ENCODE measurements at regions not wholly inside any gene's neighbourhood (a gene's known extent, or its start where the extent isn't known, plus 50 kb on each side); places are given as distances from the start of the nearest gene placed in this dataset.

DNA sequence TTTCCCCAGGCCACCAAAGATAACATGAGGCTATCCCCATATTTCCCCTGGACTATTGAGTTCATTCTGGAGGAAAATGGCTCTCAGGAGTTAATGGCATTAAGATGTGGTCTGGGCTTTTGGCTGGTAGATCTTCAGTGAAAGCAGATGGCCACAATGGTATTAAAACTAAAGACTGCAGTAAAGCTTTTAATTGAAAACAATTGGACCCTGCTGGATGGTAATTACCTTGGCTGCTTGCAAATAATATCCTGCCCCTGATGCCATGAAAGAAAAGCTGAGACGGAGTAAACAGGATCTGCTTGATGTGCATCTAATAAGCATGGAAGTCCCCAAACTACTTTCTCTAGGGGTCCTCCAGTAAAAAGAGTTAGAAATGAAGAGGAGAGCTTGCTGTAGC, 255.8 kb downstream of the QKI start:
- H3K27ac ChIP-seq: no peak overlapping the region
- DNase-seq: no peak
- no peaks in the 10 kb centered on the region for H3K36me3 ChIP-seq
- no peaks in the 10 kb centered on the region for H3K27me3 ChIP-seq
- H3K9me3 ChIP-seq (replicated peaks): peaks cover 1% of the 10 kb centered on the region; the same call in 1 of the 2 replicates
- H3K4me3 ChIP-seq: no peak overlapping the region
- peaks cover 12% of the 10 kb centered on the region for H3K4me1 ChIP-seq

- H3K27me3 ChIP-seq: no peaks in the 10 kb centered on the region
- no peak overlapping the region for H3K27ac ChIP-seq
- peaks cover 12% of the 10 kb centered on the region for H3K4me1 ChIP-seq
Observed at GRCh38 chr6:163668061-163668426, 253.5 kb downstream of the QKI start.

GRCh38 chr6:163667372-163668060, 253.0 kb downstream of the QKI start:
- Histone ChIP-seq H3K27me3 (no peaks in the 10 kb centered on the region), H3K4me1 (peaks cover 12% of the 10 kb centered on the region), H3K27ac (no peak overlapping the region), H3K36me3 (no peaks in the 10 kb centered on the region), H3K9me3 (replicated peaks) (no peaks in the 10 kb centered on the region), H3K4me3 (no peak overlapping the region)
- no peak for DNase-seq

More at GRCh38 chr6:163668061-163668426, 253.5 kb downstream of the QKI start:
- no peak for DNase-seq
- Histone ChIP-seq H3K4me3 (no peak overlapping the region), H3K36me3 (no peaks in the 10 kb centered on the region), H3K9me3 (replicated peaks) (no peaks in the 10 kb centered on the region)

DNA sequence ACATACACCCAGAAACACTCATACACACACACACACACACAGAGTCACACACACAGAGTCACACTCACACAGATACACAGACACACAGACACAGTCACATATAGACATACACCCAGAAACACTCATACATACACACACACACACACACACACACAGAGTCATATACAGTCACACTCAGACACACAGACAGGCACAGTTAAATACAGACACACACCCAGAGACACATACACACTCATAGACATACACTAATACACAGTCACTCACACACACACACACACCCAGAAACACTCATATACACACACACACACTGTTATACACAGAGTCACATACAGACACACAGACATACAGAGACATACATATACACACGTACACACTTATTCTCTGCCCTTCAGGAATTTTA, 250.9 kb downstream of the QKI start:
- Histone ChIP-seq H3K27me3 (no peaks in the 10 kb centered on the region), H3K9me3 (replicated peaks) (no peaks in the 10 kb centered on the region), H3K27ac (no peak overlapping the region), H3K4me3 (no peak overlapping the region), H3K36me3 (no peaks in the 10 kb centered on the region), H3K4me1 (peaks cover 12% of the 10 kb centered on the region)
- DNase-seq: no peak

DNA sequence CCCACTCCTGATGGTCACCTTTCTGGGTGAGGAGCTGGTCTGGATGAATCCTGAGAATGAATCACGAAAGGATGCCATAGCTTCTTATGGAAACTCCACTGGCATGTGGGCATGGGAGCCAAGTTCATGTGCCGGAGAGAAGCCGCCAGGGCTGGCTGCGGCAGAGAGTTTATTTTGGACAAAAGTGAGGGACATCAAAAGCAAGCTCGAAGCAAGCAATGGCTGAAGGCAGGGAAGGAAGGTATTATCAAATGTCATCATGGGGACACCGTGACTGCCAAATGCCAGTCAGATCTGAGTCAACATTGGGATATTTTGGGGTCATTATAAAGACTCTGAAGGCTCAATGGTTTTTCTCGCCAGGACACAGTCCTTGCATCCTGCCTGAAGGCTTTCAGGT, 249.1 kb downstream of the QKI start:
- H3K27ac ChIP-seq: no peak overlapping the region
- no peaks in the 10 kb centered on the region for H3K36me3 ChIP-seq
- peaks cover 12% of the 10 kb centered on the region for H3K4me1 ChIP-seq
- no peak overlapping the region for H3K4me3 ChIP-seq
- H3K27me3 ChIP-seq: no peaks in the 10 kb centered on the region
- no peak for DNase-seq
- H3K9me3 ChIP-seq (replicated peaks): no peaks in the 10 kb centered on the region; the same call in 1 of the 2 replicates

DNA sequence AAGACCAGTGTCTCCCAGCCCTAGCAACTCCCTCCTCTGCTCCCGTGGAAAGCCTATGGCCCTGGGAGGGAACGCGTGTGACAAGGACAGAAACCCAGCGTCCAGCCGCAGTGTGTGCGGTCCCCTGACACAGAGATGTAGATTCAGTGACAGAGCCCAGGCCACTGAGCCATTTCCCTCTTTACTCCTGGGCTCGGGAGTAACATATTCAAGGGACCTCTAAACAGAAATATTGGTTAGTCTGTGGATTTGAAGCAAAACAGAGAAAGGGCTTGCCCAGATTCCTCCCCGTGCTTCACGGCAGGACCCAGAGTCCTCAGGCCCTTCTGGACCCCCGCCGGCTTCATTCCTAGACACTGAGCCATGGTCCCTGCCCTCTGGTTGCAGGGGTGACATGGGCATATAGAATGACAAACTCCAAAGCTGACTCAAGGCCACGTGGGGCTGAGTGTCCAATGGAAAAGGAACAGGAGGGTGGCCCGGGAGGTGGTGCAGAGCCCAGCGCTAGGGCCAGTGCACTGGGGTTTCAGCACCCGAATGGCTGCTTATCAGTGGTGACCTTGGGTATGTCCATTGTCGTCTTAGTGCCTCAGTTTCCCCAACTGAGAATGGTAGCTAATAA, 248.2 kb downstream of the QKI start:
- Histone ChIP-seq H3K36me3 (no peaks in the 10 kb centered on the region), H3K27ac (no peak overlapping the region), H3K9me3 (replicated peaks) (no peaks in the 10 kb centered on the region; the same call in 1 of the 2 replicates), H3K27me3 (no peaks in the 10 kb centered on the region), H3K4me1 (peaks cover 12% of the 10 kb centered on the region), H3K4me3 (no peak overlapping the region)
- no peak for DNase-seq

DNA sequence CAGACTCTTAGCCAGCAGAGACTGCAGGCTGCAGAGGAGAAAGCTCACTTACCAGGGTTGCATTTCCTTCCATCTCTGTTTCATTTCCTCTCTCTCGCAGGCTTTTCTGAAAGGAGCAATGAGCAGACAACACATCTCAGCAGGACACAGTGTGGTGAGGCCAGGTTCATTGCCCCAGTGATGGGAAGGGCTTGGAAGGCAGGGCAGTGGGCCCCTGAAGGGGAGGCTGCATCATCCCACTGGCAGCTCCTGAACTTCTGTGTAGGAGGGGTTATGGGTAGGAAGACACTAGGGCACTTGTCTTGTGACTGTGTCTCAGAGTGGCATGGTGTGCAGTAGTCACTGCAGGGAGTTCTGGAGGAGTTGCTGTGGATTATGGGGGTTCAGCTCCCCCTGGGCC, 246.8 kb downstream of the QKI start:
- no peak for DNase-seq
- no peak overlapping the region for H3K4me3 ChIP-seq
- peaks cover 8% of the 10 kb centered on the region for H3K4me1 ChIP-seq
- no peak overlapping the region for H3K27ac ChIP-seq
- no peaks in the 10 kb centered on the region for H3K27me3 ChIP-seq
- H3K9me3 ChIP-seq (replicated peaks): no peaks in the 10 kb centered on the region; the same call in 1 of the 2 replicates
- H3K36me3 ChIP-seq: no peaks in the 10 kb centered on the region

- Histone ChIP-seq H3K36me3 (no peaks in the 10 kb centered on the region), H3K27ac (no peak overlapping the region), H3K4me3 (no peak overlapping the region), H3K27me3 (no peaks in the 10 kb centered on the region), H3K4me1 (no peaks in the 10 kb centered on the region), H3K9me3 (replicated peaks) (no peaks in the 10 kb centered on the region; the same call in 1 of the 2 replicates)
- no peak for DNase-seq
Observed at GRCh38 chr6:163659803-163660202, 245.3 kb downstream of the QKI start.

DNA sequence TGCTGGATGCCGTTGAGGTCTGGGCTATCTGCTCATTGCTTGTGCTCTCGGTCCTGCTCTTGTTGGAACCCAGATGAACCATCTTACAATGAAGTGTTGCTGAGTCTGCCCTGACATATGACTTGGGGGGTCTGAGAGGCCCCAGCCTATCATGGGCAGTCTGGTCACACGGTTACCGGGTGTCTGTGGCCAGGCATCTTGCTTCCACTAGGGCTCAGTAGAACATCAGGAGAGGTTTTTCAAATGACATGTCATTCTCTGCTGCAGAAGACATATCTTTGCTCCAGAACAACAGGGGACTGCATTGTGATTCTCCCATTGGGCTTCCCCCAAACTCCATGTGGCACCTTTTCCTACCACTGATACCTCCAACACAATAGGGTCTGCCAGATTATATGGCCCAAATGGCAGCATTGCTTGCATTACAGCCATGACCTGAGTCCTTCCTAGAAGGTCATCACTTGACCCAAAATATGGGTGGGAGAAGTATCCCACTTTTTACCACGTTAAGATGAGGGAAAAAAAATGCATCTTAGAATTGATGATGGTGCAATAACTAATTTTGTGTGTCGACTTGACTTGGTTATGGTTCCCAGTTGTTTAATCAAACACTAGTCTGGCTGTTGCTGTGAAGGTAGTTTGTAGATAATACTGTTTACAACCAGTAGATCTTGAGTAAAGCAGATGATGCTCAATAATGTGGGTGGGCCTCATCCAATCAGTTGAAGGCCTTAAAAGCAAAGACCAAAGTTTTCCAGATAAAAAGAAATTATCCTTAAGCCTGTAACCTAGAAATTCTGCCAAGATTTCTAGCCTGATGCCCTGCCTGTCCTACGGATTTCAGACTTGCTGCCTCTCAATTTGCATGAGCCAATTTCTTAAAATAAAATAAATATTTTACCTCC, 241.0 kb downstream of the QKI start:
- Histone ChIP-seq H3K9me3 (replicated peaks) (no peaks in the 10 kb centered on the region; the same call in 1 of the 2 replicates), H3K27ac (no peak overlapping the region), H3K4me1 (no peaks in the 10 kb centered on the region), H3K27me3 (no peaks in the 10 kb centered on the region), H3K4me3 (no peak overlapping the region), H3K36me3 (no peaks in the 10 kb centered on the region)
- no peak for DNase-seq

DNA sequence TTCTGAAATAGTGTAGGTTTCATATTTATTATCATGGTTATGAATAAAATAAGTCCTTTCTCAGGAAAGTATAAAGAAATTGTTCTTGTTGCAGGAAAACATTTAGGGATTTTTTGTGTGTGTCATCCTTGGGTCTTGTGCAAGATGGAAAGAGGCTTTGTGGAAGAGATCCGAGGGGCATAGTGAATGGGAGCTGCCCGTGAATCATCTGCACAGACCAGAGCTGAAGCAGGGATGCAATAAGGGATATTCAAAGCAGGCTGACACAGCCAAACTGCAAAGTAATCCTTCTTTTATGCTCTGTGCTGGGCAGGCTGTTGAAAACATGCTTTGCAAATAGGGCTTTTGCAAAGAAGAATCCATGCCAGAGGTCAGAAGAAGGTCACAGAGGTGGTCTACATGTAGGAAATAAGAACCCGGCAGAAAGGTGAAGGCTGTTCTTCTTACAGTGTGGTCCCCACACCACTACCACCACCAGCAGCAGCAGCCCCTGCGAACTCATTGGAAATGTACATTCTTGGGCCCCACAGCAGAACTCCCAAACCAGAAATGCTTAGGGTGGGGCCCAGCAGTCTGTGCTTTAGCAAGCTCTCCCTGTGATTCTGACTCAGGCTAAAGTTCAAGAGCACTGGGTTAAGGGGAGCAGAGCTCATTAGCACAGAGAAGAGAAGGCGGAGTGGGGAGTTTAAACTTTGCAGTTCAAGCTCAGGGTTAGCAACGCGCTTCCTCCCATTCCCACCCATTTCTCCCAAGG, 237.6 kb downstream of the QKI start:
- no peak for DNase-seq
- Histone ChIP-seq H3K27me3 (no peaks in the 10 kb centered on the region), H3K36me3 (no peaks in the 10 kb centered on the region), H3K4me1 (no peaks in the 10 kb centered on the region), H3K27ac (no peak overlapping the region), H3K4me3 (no peak overlapping the region), H3K9me3 (replicated peaks) (no peaks in the 10 kb centered on the region)

DNA sequence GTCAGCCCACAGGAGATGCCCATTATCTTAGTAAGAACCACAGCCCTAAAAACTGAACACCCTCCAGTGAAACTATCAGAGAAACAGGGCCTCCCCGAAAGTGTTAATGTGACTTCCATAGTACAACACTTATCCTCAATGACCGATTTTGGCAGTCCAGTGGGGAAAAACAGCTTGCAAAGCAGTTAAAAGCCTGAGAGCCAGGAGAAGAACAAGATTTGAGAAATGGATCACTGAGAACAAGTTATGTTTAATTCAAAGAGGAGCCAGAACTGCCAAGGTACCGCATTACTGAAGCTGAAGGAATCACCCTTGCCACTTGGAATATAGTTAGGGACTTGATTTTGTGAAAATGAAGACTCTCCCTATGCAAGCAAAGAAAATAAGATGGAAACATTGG, 236.9 kb downstream of the QKI start:
- Histone ChIP-seq H3K4me1 (no peaks in the 10 kb centered on the region), H3K9me3 (replicated peaks) (no peaks in the 10 kb centered on the region), H3K36me3 (no peaks in the 10 kb centered on the region), H3K4me3 (no peak overlapping the region), H3K27ac (no peak overlapping the region), H3K27me3 (no peaks in the 10 kb centered on the region)
- no peak for DNase-seq

GRCh38 chr6:163648868-163649267, 234.3 kb downstream of the QKI start:
- H3K27ac ChIP-seq: no peak overlapping the region
- H3K27me3 ChIP-seq: no peaks in the 10 kb centered on the region
- H3K36me3 ChIP-seq: no peaks in the 10 kb centered on the region
- no peaks in the 10 kb centered on the region for H3K4me1 ChIP-seq
- no peaks in the 10 kb centered on the region for H3K9me3 ChIP-seq (replicated peaks)
- no peak for DNase-seq
- no peak overlapping the region for H3K4me3 ChIP-seq

GRCh38 chr6:163647624-163648023, 233.1 kb downstream of the QKI start:
- no peaks in the 10 kb centered on the region for H3K27me3 ChIP-seq
- no peak overlapping the region for H3K27ac ChIP-seq
- no peaks in the 10 kb centered on the region for H3K9me3 ChIP-seq (replicated peaks)
- DNase-seq: no peak
- no peaks in the 10 kb centered on the region for H3K36me3 ChIP-seq
- no peak overlapping the region for H3K4me3 ChIP-seq
- H3K4me1 ChIP-seq: no peaks in the 10 kb centered on the region

DNA sequence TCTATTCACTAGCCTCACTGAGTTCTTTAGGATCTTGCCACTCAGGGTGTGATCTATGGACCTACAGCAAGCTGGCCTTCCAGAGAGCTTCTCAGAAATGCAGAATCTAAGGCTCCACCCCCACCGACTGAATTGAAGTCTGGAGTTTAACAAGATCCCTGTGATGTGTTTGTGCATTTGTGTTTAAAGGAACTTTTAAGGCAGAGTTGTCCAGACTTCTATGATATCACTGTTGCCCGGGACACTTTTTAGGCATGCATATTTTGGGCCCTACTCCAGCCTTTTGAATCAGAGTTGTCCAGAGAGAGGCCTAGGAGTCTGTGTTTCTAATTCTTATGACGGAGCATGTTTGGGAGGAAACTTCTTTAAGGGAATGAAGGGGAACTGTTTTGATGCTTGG, 232.3 kb downstream of the QKI start:
- Histone ChIP-seq H3K4me3 (no peak overlapping the region), H3K9me3 (replicated peaks) (no peaks in the 10 kb centered on the region), H3K27me3 (no peaks in the 10 kb centered on the region), H3K4me1 (no peaks in the 10 kb centered on the region), H3K27ac (no peak overlapping the region), H3K36me3 (no peaks in the 10 kb centered on the region)
- no peak for DNase-seq
